ENCODE measurements at regions not wholly inside any gene's neighbourhood (a gene's known extent, or its start where the extent isn't known, plus 50 kb on each side); places are given as distances from the start of the nearest gene placed in this dataset.

DNA sequence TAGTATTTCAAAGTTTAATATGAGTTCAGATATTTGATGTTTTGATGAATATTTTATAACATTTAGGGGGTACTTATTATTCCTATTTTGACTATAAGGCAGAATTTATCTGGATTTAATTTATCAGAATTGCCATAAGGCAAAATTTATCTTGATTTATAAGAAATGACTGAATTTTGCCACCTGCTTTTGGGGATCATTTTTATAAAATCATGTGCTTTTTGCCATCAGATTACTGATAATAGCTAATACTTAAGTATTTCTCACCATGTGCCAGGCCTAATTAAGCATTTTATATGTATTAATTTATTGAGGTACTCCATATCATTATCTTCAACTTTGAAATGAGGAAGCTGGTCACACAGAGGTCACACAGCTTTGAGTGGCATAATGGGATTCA is 423.7 kb downstream of the PRKD1 start:
- Histone ChIP-seq H3K27ac (ENCODE audit: low read depth, low read length) (no peak overlapping the region), H3K4me3 (ENCODE audit: low read depth in 1 of 2, low read length in 2 of 2) (no peak overlapping the region), H3K36me3 (ENCODE audit: control insufficient read depth in 1 of 2, insufficient read depth in 2 of 2, low read length in 2 of 2) (no peaks in the 10 kb centered on the region), H3K27me3 (ENCODE audit: control insufficient read depth in 1 of 2, insufficient read depth in 2 of 2, low read length in 2 of 2) (no peaks in the 10 kb centered on the region), H3K4me1 (ENCODE audit: control insufficient read depth in 1 of 2, insufficient read depth in 2 of 2, low read length in 2 of 2) (no peaks in the 10 kb centered on the region), H3K9me3 (ENCODE audit: control insufficient read depth in 1 of 2, low read length in 2 of 2) (no peaks in the 10 kb centered on the region), H3K9ac (ENCODE audit: low read depth in 1 of 2, low read length in 2 of 2) (no peak overlapping the region)

- H3K9ac ChIP-seq (ENCODE audit: low read depth in 1 of 2, low read length in 2 of 2), result no peak overlapping the region
- no peaks in the 10 kb centered on the region for H3K36me3 ChIP-seq (ENCODE audit: control insufficient read depth in 1 of 2, insufficient read depth in 2 of 2, low read length in 2 of 2)
- no peaks in the 10 kb centered on the region for H3K27me3 ChIP-seq (ENCODE audit: control insufficient read depth in 1 of 2, insufficient read depth in 2 of 2, low read length in 2 of 2)
- H3K4me1 ChIP-seq (ENCODE audit: control insufficient read depth in 1 of 2, insufficient read depth in 2 of 2, low read length in 2 of 2), result no peaks in the 10 kb centered on the region
- no peak overlapping the region for H3K27ac ChIP-seq (ENCODE audit: low read depth, low read length)
- peaks cover 0 to 2% of the 10 kb centered on the region in 2 donors for H3K9me3 ChIP-seq (ENCODE audit: control insufficient read depth in 1 of 2, low read length in 2 of 2)
- H3K4me3 ChIP-seq (ENCODE audit: low read depth in 1 of 2, low read length in 2 of 2), result no peak overlapping the region
Measured at GRCh38 chr14:29518335-29518734, 409.3 kb downstream of the PRKD1 start.

DNA sequence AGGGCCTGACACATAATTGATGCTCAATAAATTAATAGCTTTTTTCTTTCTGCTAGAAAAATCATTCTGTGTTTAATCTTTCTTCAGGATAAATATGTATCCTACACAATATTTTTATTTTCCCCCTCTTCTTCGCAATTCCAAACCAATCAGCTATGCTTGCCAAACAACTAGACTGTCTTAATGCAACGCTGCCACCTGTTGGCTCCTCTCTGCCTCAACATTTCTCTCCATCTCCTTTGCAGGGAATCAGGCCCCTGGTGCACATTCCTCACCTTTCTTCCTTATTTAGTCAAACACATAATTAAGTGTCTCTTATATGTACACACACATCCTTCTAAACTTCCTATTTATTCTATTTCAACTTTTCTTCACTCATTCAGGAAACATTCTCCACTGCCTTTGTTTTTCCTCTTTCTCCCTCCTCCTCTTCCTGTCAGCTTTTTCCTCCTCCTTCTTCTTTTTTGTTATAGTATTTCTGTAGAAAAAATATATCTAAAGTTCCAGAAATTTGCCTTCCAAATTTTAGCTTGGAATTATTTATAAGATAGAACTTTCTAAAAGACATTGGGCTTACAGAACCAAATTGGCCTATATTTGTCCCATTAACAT is 406.0 kb downstream of the PRKD1 start:
- Histone ChIP-seq H3K4me1 (ENCODE audit: control insufficient read depth in 1 of 2, insufficient read depth in 2 of 2, low read length in 2 of 2) (no peaks in the 10 kb centered on the region), H3K9me3 (ENCODE audit: control insufficient read depth in 1 of 2, low read length in 2 of 2) (peaks cover 0 to 2% of the 10 kb centered on the region in 2 donors), H3K36me3 (ENCODE audit: control insufficient read depth in 1 of 2, insufficient read depth in 2 of 2, low read length in 2 of 2) (no peaks in the 10 kb centered on the region), H3K27ac (ENCODE audit: low read depth, low read length) (no peak overlapping the region), H3K9ac (ENCODE audit: low read depth in 1 of 2, low read length in 2 of 2) (no peak overlapping the region), H3K27me3 (ENCODE audit: control insufficient read depth in 1 of 2, insufficient read depth in 2 of 2, low read length in 2 of 2) (no peaks in the 10 kb centered on the region), H3K4me3 (ENCODE audit: low read depth in 1 of 2, low read length in 2 of 2) (no peak overlapping the region)

Data from duodenal mucosa (tissue), 2 donors.